Uterus (tissue), 2 donors: ENCODE measurements at regions not wholly inside any gene's neighbourhood (a gene's known extent, or its start where the extent isn't known, plus 50 kb on each side); places are given as distances from the start of the nearest gene placed in this dataset.
"Not testable (repeated sequence)": the region's sequence is repeated elsewhere in the genome, so short reads cannot be mapped to it uniquely, and the experiment has no call there.

ENCODE experiments used
- CTCF ChIP-seq, 4 experiments: fragments of 200-600 bp in 2 of 4; fragments of 450-650 bp in 2 of 4; sonication (generic) in 2 of 4; IDR thresholded peaks; one replicate each; pipeline ENCODE4 v1.5.1; 2016 to 2019; ENCODE audit warnings: antibody characterized with exemption in 4 of 4, mild to moderate bottlenecking in 2 of 4, moderate library complexity in 1 of 4
- POLR2A ChIP-seq, 2 donors: fragments of 450-650 bp; IDR thresholded peaks; one replicate each; pipeline ENCODE4 v1.6.1; 2016; ENCODE audit warnings: antibody characterized with exemption in 2 of 2, mild to moderate bottlenecking in 1 of 2, moderate library complexity in 1 of 2

GRCh38 chr1:182201490-182201889, 140.0 kb upstream of the ZNF648 start:
- not testable (repeated sequence) for TF ChIP-seq CTCF, POLR2A (IDR thresholded peaks at IDR 0.05)
